Activated T-helper 2 cell treated with anti-CD3 and anti-CD28 coated beads, Interferon-gamma antibody, Interleukin-2, Interleukin-4, amounts not matched to agents 10 μg/mL and 5 μg/mL and 100 μg/mL, durations not matched to agents 14 hours and 24 hours and 36 hours (primary cell): ENCODE measurements at regions not wholly inside any gene's neighbourhood (a gene's known extent, or its start where the extent isn't known, plus 50 kb on each side); places are given as distances from the start of the nearest gene placed in this dataset.
A peak's percentile ranks its signal among the peaks of the same experiment; 100 is the strongest.

Source experiments
- DNase-seq: peaks from one replicate; pipeline ENCODE4 v3.0.0; 2021; ENCODE audit warnings: low spot score
- H3K27ac Mint-ChIP-seq: one replicate; pipeline ENCODE4 v1.8.0; 2021; ENCODE audit warnings: mixed read lengths
- H3K27me3 Mint-ChIP-seq: one replicate; pipeline ENCODE4 v1.8.0; 2021; ENCODE audit warnings: low read depth, mixed read lengths
- H3K36me3 Mint-ChIP-seq: one replicate; pipeline ENCODE4 v1.8.0; 2021; ENCODE audit warnings: low read depth, mixed read lengths
- H3K4me1 Mint-ChIP-seq: one replicate; pipeline ENCODE4 v1.8.0; 2021; ENCODE audit warnings: low read depth, mixed read lengths
- H3K4me3 Mint-ChIP-seq: one replicate; pipeline ENCODE4 v1.8.0; 2021; ENCODE audit warnings: low read depth, mild to moderate bottlenecking, moderate library complexity, mixed read lengths
- H3K9me3 Mint-ChIP-seq: one replicate; pipeline ENCODE4 v1.8.0; 2021; ENCODE audit warnings: mixed read lengths
- intact Hi-C: fragments of 100-400 bp; cut with micrococcal nuclease; formaldehyde crosslinking; loops from one replicate; pipeline ENCODE4 v1.15.1; 2023

DNA sequence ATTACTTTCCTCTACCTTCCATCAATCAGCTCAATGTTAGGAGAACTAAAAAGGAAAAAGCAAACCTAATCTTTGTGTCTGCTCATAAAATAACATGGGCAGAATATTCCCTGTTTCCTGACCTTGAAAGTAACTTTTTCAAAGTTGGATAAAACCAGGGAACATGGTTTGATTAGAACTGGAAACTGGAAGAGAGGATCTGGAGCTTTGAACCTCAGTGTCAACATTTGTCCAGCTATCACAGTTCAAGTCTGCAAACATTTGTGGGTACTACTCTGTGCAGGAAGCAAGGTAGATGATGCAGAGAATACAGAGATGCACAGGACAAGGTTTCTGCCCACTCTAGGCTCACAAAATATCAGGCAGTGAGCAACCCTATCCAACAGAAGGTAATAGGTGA is 86.4 kb upstream of the TAB3 start:
- no peaks in the 10 kb centered on the region for H3K9me3 Mint-ChIP-seq
- H3K27ac Mint-ChIP-seq: no peak overlapping the region
- H3K4me1 Mint-ChIP-seq: peaks cover 21% of the 10 kb centered on the region
- H3K36me3 Mint-ChIP-seq: no peaks in the 10 kb centered on the region
- no peak overlapping the region for H3K4me3 Mint-ChIP-seq
- intact Hi-C loops: loop anchor here (10.0 kb wide), 2 partner anchors 59 to 71 kb away; no protein-coding TSS in a partner anchor
- no peak for DNase-seq
- H3K27me3 Mint-ChIP-seq: peaks cover 17% of the 10 kb centered on the region

DNA sequence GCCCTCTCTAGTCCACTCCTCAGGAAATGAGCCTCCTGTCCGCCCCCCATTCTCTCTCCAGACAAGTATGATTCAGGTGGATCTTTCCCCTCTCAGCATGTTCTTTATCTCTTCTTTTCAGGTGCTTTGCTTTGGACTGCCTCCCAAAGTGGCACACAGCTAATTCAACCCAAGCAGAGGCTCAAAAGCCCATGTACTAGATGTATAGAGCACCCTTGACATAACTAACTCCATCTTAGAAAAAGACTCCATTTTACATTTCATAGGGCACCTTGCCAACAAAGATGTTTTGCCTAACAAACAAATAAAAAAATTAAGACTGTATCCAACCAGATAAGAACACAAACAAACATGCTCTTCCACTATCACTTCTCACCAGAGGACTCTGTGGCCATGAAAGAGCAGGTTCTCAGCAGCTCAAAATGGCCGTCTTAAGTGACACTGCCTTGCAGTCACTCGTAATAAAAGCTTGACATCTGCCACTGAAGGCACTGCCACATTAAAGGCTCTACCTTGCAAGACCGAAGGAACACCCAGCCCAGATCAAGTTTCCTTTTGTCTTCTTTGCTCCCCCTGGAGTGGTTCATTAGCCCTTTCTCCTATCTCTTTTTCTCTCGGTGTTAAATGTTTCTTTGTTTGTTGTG is 84.9 kb upstream of the TAB3 start:
- Mint-ChIP-seq H3K9me3 (no peaks in the 10 kb centered on the region), H3K36me3 (no peaks in the 10 kb centered on the region), H3K4me1 (peaks cover 21% of the 10 kb centered on the region), H3K4me3 (no peak overlapping the region), H3K27me3 (peaks cover 19% of the 10 kb centered on the region), H3K27ac (no peak overlapping the region)
- intact Hi-C loops: loop anchor here (5.0 to 10.0 kb wide), 3 partner anchors 61 to 237 kb away; no protein-coding TSS in a partner anchor
- no peak for DNase-seq

DNA sequence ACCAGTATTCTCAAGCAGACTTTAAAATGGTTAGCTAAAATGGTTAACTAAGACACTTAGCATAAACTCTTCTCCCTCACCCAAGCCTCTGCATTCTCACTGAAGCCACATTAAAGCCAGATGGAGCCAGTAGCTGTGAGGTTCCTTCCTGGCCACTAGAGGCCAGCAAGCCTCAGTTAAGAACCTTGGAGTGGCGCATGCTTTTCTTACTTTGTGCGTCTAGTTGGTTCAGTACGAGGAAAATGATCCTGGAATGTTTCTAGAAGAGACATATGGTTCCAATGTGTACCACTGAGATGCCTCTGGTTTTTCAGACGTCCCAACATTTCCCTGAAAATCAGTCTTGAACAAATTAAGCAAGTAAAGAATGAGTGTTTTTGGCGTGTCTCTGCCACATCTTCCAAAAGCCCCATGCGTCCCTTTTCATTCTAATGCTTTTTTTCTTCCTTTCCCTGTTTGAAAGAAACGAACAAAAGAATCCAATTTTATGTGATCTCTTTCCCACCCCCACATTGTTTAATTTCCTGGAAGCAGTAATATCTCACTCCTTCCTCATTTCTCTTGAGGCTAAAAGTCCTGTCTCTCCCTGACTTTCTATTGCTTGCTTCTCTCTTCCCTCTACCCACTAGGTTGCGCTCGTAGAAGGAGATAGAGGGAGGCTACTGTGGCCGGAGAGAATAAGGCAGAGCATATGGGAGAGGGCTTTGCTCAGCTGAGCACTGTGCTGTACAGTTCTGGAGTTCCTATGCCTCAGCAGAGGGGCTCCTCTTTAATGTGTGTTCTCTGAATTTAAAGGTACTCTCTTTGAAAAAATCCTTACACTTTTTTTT is 82.9 kb upstream of the TAB3 start:
- H3K27ac Mint-ChIP-seq: peak overlapping the region; percentile 80

DNA sequence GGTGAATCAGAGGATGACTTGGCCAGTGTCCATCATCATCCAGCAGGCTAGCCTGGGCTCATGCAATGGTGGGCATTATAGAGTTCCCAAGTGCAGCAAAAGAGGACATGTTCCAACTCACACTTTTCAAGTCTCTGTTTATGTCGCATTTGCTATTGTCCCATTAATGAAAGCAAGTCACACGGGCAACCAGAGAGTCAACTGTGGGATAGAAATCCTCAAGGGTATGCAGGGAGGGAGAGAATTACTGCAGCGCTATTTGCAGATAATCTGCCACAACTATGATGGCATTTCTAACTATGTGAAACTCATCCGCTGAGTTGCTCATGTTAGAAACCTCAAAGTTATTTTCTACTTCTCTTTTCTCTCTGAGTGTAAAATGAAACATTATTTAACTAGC is 78.5 kb upstream of the TAB3 start:
- no peak for DNase-seq
- Mint-ChIP-seq H3K27ac (no peak overlapping the region), H3K4me1 (peaks cover 4% of the 10 kb centered on the region), H3K36me3 (no peaks in the 10 kb centered on the region), H3K4me3 (no peak overlapping the region), H3K9me3 (no peaks in the 10 kb centered on the region), H3K27me3 (peaks cover 9% of the 10 kb centered on the region)
- intact Hi-C loops: no loop called here

More for the DNA sequence above, 82.9 kb upstream of the TAB3 start:
- DNase-seq: peak; percentile 8
- H3K4me3 Mint-ChIP-seq: peak overlapping the region; percentile 78
- peaks cover 15% of the 10 kb centered on the region for H3K4me1 Mint-ChIP-seq
- H3K9me3 Mint-ChIP-seq: no peaks in the 10 kb centered on the region
- peaks cover 14% of the 10 kb centered on the region for H3K27me3 Mint-ChIP-seq
- intact Hi-C loops: loop anchor here (5.0 to 10.0 kb wide), 3 partner anchors 63 to 235 kb away; no protein-coding TSS in a partner anchor
- no peaks in the 10 kb centered on the region for H3K36me3 Mint-ChIP-seq

DNA sequence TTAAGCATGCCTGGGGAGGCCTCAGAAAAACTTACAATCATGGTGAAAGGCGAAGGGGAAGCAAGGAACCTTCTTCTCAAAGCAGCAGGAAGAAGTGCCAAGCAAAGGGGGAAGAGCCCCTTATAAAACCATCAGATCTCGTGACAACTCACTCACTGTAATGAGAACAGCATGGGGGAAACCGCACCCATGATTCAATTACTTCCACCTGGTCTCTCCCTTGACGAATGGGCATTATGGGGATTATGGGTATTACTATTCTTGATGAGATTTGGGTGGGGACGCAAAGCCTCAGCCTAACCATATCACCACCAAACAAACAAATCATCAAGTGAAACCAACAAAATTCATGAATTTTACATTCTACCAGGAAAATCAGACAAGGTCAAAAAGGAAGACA is 76.7 kb upstream of the TAB3 start:
- Mint-ChIP-seq H3K9me3 (no peaks in the 10 kb centered on the region), H3K4me3 (no peak overlapping the region), H3K27ac (no peak overlapping the region), H3K36me3 (no peaks in the 10 kb centered on the region), H3K4me1 (no peaks in the 10 kb centered on the region), H3K27me3 (peaks cover 9% of the 10 kb centered on the region)
- intact Hi-C loops: no loop called here
- DNase-seq: no peak

DNA sequence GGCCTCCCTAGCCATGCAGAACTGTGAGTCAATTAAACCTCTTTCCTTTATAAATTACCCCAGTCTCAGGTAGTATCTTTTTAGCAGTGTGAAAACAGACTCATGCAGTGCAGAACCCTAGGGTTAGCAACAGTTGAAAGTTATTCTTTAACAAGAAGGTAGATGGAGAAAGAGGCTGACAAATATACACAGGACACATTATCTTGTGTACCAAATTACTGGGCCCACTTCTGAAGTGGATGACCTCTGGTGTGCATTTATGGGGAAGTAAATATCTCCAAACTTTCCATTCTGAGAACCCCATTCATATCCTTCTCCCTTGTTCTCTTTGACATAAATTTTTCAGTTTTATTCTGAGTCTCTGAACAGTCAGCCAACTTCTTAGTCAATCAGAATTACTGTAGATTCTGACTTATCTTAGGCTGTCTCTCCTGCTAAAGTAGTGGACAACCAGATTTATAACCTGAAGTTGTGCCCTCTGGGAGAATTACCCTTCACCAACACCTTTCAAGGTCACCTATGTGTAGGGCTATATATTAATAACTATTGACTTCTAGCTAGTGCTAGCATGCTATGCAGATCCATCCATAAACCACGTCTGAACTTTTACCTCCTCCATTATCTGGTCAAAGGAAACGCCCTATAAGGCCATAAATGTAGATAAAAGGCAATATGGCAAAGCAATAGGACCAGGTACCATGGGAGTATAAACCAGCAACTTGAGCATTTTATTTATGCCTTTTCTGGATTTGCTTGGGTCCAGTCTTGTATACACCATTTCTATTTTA is 72.5 kb upstream of the TAB3 start:
- DNase-seq: no peak
- Mint-ChIP-seq H3K4me3 (no peak overlapping the region), H3K36me3 (no peaks in the 10 kb centered on the region), H3K27ac (no peak overlapping the region), H3K4me1 (no peaks in the 10 kb centered on the region), H3K27me3 (peaks cover 3% of the 10 kb centered on the region), H3K9me3 (no peaks in the 10 kb centered on the region)
- intact Hi-C loops: no loop called here

DNA sequence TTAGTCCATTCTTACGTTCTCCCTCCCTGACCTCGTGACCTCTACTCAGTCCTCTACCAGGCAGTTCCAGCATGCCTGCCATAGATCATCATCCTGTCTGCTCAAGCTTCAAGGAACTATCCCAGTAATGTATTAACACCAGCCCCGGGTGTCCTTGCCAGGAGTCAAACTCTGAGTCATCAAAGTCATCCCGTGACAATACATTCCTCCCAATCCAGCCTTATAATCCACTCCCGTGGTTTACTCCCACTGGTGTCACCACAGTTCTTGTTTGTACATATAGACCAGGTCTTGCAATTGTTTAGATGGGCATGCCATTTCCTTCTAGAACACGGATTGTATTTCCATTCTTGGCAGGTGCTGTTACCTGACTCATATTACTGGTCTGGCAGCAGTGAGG is 68.7 kb upstream of the TAB3 start:
- intact Hi-C loops: no loop called here
- H3K9me3 Mint-ChIP-seq: no peaks in the 10 kb centered on the region
- no peak for DNase-seq
- H3K4me3 Mint-ChIP-seq: no peak overlapping the region
- H3K27ac Mint-ChIP-seq: no peak overlapping the region
- H3K36me3 Mint-ChIP-seq: no peaks in the 10 kb centered on the region
- no peaks in the 10 kb centered on the region for H3K4me1 Mint-ChIP-seq
- no peaks in the 10 kb centered on the region for H3K27me3 Mint-ChIP-seq

DNA sequence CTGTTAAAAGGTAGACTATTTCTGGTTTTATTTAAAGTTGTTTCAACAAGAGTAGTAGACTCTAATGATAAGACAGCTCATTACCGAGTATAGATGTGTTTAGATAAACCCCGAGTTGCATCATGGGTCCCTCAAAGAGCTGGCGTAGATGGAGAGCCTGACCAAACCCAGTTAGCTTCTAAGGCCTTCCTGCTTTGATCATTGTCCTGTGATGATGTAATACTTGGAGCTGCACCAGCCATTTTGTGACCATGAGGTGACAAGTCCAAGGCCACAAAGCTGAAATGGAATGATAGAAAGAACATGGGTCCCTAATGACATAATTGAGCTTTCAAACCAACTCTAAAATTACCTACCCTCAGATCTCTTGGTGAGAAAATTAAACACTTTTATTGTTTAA is 66.6 kb upstream of the TAB3 start:
- Mint-ChIP-seq H3K9me3 (no peaks in the 10 kb centered on the region), H3K27me3 (peaks cover 1% of the 10 kb centered on the region), H3K27ac (no peak overlapping the region), H3K4me3 (no peak overlapping the region), H3K36me3 (no peaks in the 10 kb centered on the region), H3K4me1 (no peaks in the 10 kb centered on the region)
- intact Hi-C loops: no loop called here
- DNase-seq: no peak

DNA sequence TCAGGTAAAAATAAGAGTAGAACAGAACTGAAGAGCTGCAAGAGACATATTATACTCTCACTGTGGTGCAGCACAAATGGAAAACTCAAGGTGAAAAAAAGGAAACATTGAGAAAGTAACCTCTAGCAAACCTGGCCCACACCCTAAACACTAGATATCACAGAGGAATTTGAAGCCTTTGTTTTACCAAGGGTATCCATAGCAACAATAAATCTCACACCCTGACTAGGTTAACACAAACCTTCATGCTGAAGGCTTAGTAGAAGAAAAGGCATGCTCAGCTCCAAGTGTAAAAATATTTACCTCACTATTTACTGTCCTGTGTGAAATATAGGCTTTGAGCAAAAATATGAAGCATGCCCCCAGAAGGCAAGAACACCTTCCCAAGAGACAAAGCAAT is 61.9 kb upstream of the TAB3 start:
- no peak overlapping the region for H3K27ac Mint-ChIP-seq
- no peak overlapping the region for H3K4me3 Mint-ChIP-seq
- intact Hi-C loops: no loop called here
- H3K36me3 Mint-ChIP-seq: no peaks in the 10 kb centered on the region
- peaks cover 6% of the 10 kb centered on the region for H3K27me3 Mint-ChIP-seq
- H3K9me3 Mint-ChIP-seq: no peaks in the 10 kb centered on the region
- no peak for DNase-seq
- H3K4me1 Mint-ChIP-seq: no peaks in the 10 kb centered on the region

DNA sequence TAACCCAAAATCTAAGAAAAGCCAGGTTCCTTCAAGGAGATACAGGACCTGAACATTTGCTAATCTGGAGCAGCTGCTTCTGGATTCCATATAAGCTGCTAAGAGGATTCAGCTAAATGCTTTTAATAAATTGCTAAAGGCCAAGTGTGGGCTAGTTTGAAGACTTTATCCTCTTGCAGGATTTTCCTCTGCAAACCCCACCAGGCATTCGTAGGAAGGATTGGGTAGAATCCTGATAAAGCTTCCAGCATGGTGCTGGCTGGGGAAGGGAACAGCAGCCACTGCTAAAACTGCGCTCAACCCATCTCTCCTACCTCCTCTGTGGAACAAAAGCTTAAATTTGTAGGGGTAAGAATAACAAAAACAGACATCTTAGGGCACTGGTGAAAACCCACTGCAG is 61.3 kb upstream of the TAB3 start:
- no peaks in the 10 kb centered on the region for H3K9me3 Mint-ChIP-seq
- H3K27me3 Mint-ChIP-seq: peaks cover 6% of the 10 kb centered on the region
- H3K4me1 Mint-ChIP-seq: no peaks in the 10 kb centered on the region
- no peak overlapping the region for H3K27ac Mint-ChIP-seq
- no peaks in the 10 kb centered on the region for H3K36me3 Mint-ChIP-seq
- H3K4me3 Mint-ChIP-seq: no peak overlapping the region
- DNase-seq: no peak
- intact Hi-C loops: no loop called here

DNA sequence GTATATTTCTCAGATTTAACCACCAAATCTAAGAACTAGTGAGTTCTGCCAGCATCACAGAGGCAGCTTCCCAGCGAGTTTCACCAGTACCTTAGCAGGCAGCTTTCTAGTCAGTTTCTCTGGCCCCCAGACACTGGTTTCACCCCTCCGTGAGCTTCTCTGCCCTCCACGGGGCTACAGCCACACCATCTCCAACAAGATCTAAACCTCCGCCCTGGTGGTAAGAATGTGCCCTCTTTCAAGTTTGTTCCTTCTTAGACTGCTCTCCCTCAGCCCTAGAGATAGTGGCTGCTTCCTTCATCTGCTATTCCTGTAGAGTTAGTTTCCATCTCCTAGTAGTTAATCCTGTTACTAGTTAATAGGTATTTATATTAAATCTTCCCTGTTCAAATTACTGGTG is 60.5 kb upstream of the TAB3 start:
- H3K27ac Mint-ChIP-seq: no peak overlapping the region
- intact Hi-C loops: no loop called here

DNA sequence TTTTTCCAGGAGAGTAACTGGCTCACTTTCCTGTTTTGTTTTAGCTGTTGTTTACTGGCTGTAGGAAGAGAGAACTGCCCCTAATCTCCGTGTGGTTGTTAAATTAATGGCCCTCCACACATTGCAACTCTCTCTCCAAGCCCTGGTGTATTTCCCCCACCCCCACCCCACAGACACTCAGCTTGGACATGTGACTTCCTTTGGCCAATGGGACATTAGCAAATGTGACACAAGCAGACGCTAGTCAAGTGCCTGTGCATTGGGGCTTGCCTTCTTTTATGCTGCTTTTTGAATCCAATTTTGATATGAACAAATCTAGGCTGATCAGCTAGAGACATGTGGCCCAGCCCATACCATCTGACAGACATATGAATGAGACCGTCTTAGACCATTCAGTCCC is 59.6 kb upstream of the TAB3 start:
- H3K36me3 Mint-ChIP-seq: no peaks in the 10 kb centered on the region
- H3K27ac Mint-ChIP-seq: no peak overlapping the region
- H3K9me3 Mint-ChIP-seq: no peaks in the 10 kb centered on the region
- peaks cover 11% of the 10 kb centered on the region for H3K27me3 Mint-ChIP-seq
- DNase-seq: no peak
- intact Hi-C loops: no loop called here
- peaks cover 3% of the 10 kb centered on the region for H3K4me1 Mint-ChIP-seq
- no peak overlapping the region for H3K4me3 Mint-ChIP-seq

More for the DNA sequence above, 60.5 kb upstream of the TAB3 start:
- H3K4me1 Mint-ChIP-seq: no peaks in the 10 kb centered on the region
- no peaks in the 10 kb centered on the region for H3K9me3 Mint-ChIP-seq
- H3K4me3 Mint-ChIP-seq: no peak overlapping the region
- no peaks in the 10 kb centered on the region for H3K36me3 Mint-ChIP-seq
- peaks cover 6% of the 10 kb centered on the region for H3K27me3 Mint-ChIP-seq
- no peak for DNase-seq

DNA sequence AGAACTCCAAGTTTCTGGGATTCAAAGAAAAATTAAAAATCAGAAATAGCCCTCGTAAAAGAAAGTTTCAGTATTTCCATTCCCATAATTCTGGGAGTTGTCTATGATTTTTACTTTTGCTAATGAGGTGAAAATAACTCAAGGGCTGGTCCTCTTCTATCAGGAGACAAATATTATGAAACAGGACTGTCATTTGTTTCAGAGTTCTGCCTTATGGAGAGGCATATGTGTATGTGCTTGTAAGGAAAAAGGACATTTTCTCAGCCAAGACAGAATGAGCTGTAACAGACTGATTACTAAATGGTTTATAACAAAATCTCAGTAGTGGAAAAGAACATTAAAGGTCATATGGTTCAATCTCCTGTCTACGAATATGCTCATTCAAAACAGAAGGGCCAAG is 59.0 kb upstream of the TAB3 start:
- Mint-ChIP-seq H3K27me3 (peaks cover 11% of the 10 kb centered on the region), H3K27ac (no peak overlapping the region), H3K36me3 (no peaks in the 10 kb centered on the region), H3K9me3 (no peaks in the 10 kb centered on the region), H3K4me3 (no peak overlapping the region), H3K4me1 (peaks cover 3% of the 10 kb centered on the region)
- intact Hi-C loops: no loop called here
- no peak for DNase-seq
